Germinal center (tissue), 1 donor: ENCODE measurements at regions not wholly inside any gene's neighbourhood (a gene's known extent, or its start where the extent isn't known, plus 50 kb on each side); places are given as distances from the start of the nearest gene placed in this dataset.

ENCODE experiments used
- DNase-seq: peaks from one replicate; pipeline ENCODE4 v3.0.0; 2012; ENCODE audit warnings: mixed read lengths, low spot score

DNA sequence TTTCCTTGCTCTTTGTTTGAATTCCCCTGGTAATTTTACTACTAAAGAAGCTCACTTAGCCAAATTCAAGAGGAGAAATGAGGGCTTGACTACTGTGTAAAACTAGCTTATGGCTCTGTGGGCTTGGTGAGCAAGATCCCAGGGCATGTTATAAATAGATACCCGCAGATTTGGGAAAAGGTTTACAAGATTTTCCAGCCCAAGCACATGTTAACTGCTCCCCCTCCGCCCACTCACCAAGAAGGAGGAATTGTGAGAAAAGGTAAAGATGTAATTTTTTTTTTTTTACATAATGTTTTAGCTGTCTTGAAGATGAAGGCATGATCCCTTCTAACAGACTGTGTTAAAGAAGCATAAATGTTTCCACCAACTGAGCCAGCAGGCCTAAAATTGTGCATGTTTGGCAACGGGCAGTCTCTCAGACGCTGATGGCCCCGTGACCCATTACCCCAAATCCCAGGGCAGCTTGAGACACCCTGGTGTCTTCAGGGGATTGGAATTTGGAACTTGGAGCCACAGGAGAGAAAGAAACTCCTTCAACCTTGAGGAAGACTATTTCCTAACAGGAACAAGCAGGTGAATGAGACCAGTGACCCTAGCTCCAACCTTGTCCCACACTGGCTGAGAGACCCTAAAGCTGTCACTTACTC is 429.8 kb upstream of the CELF2 start:
- DNase-seq, result no peak

- DNase-seq, result no peak
These were observed 427.9 kb upstream of the CELF2 start for GRCh38 chr10:10589540-10590303.

GRCh38 chr10:10591715-10592341 is 425.8 kb upstream of the CELF2 start:
- DNase-seq, result no peak

DNA sequence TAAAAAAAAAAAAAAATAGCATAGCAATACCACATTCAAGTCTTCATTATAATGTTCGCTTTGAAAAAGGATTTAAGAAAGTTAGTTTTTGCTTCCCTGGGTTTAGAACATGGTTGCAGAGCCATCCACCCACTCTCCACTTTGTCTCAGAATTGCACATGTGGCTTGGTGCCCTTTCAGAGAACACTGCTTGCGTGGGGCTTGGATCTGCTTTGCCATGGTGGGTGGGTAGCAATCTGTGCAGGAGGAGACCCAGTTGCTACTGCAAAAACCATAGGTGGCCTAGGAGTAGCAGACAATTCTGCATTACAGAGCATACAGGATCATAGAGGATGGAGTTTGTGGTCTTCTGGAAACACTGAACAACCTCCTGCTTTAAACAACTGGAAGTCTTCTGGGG is 421.4 kb upstream of the CELF2 start:
- DNase-seq, result no peak

DNA sequence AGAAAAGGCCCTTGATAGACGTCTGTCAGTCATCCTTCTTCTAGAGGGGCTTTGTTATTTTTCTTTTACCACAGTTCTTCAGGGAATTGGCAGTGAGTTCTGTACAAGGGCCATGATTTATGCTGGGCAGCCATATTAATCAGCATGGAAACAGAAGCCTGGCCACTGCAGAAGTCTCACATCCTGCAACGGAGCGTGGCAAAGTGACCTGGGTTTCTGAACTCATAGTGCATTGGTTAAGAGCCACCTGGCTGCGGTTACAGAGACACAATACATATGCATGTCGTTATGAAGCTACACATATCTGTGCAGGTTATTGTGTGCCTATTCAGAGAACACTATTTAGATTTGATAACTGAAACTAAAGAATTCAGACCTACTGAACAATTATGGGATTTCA is 419.4 kb upstream of the CELF2 start:
- no peak for DNase-seq

DNA sequence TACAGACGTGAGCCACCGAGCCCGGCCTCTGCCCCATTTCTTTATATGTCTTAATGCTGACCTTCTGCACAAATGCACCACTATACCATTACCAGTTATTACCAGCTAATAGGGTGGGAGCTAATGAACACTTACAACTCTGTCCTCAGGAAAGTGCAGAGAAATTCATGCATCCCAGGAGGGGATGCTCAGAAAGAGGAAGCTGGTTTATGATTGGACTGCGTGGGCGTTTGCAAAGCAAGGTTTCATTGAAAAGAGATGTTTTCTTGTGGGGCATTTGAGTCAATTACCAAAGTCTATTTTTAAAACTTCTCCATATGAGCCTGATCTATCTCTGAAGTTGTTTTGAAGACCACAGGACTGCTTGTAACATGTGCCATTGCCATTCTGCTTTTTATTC is 417.7 kb upstream of the CELF2 start:
- no peak for DNase-seq

DNA sequence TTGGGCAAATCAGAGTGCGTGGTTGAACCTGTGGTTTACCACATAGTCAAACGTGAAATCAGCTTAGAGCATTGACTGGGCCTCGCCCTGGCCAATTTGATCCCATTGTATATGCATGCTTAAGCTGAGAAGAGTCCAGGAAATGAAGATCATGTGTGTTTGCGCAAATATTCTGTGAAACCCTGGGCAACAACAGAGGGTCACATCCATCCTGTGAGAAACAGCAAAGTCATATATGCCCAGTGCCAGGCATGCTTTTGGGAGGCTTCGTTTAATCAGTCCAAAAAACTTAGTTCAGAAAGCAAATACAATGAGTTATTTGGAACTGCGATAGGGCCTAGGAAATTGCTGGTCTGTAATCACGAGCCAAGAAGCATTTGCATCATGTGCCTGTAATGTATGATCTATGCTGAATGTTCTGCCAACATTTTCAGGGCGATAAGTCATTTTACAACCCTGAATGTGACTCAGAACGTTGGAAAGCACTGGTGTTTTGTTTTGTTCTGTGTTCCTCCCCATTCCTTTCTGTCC is 412.1 kb upstream of the CELF2 start:
- DNase-seq, result no peak

DNA sequence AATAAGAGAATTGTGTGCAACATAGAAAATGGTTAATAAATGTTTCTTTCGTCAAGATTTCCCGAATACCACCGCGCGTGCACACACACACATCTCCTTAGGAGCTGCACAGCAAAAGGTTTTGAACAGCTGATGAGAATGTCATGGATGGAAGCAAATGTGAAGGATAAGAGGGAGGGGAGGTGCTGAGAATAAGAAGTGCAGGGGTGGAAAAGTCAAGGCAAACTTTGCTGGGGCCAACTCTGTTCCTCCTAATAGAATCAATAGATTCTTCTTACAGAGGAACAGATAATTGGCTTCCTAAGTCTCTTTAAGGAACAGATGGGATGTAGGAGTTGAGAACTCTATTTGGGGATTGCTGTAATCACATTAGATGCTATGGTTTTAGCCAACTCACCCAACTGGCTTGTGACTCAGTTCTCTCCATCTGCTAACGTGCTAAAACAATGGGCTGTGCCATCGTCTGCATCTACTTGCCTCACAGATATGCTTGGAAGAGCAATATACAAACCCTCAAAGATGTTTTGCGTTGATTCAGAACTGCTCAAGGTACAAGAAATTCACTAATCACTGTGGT is 408.2 kb upstream of the CELF2 start:
- no peak for DNase-seq

DNA sequence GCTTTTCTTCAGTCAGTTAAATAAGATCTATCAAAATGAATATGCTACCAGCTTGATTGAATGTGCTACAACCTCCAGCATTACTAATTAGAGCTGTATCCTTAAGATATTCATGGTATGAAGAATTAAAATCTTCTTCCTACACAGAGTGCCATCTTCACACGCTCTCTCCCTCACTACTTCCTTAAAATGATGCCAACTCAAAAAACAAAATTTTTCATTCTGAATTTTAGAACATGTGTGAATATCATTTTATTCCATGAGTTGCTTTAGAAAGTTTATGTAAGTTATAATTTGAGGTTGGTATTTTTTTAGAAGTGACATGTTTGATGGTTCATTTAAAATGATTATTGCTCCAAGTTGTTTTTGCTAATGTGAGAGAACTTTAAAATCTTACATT is 407.5 kb upstream of the CELF2 start:
- DNase-seq, result no peak

GRCh38 chr10:10612151-10612550 is 405.5 kb upstream of the CELF2 start:
- DNase-seq, result no peak

GRCh38 chr10:10613656-10614244 is 403.9 kb upstream of the CELF2 start:
- no peak for DNase-seq

DNA sequence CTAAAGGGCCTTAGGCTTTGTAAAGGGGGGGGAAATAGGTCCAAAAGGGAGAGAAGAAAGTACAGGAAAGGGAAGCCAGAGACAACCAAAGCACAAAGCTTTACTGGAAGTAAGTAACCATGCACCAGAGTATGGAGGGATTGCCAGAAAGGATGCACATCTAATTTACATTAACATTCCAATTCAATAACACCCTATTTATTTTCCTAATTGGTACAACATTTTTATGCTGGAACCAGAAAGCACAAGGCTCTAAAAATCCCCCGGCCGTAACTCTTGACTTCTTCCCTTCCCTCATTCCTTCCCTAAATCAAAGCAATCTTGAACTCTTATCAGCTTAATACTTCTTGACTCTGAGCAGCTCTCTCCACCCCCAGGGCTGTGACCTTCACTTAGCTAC is 400.0 kb upstream of the CELF2 start:
- DNase-seq, result no peak

DNA sequence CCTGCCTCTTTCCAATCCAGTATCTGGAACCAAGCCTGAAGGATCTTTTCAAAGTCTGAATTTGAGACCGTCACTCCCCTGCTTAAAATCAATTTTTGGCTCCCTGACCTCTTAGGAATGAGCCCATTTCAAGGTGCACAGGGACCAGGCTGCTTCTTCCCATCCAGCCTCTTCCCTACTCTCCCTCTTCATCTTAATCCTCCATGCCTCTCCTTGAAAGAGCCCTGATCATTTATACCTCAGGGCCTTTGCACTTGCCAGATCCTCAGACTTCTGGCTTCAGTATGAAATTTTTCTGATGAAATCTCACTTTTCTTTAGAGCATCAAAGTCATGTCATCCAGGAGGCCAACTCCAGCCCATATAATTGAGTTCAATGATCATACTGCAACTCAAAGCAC is 399.5 kb upstream of the CELF2 start:
- DNase-seq, result no peak

GRCh38 chr10:10623958-10624566 is 393.6 kb upstream of the CELF2 start:
- no peak for DNase-seq

GRCh38 chr10:10624567-10624962 is 393.1 kb upstream of the CELF2 start:
- DNase-seq, result no peak

- DNase-seq, result no peak
These were observed 392.2 kb upstream of the CELF2 start for GRCh38 chr10:10625491-10625890.

DNA sequence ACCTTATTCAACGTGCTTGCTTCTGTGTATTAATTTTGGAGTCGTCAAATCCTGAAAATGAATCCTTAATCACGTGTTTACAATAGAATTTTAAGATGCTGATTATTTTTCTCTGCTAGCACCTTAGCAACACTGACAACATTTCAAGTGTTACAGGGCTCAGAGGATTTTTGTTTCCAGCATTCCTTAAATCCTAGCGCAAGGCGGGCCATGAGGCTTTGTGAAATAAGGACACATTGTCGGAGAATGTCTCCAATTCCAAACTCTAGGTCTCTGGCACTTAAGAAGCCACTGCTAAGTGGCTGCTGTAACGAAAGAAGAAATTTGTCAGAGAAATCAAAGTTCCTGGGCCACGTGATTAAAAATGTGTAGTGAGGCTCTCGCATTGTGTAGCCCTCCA is 390.9 kb upstream of the CELF2 start:
- no peak for DNase-seq

DNA sequence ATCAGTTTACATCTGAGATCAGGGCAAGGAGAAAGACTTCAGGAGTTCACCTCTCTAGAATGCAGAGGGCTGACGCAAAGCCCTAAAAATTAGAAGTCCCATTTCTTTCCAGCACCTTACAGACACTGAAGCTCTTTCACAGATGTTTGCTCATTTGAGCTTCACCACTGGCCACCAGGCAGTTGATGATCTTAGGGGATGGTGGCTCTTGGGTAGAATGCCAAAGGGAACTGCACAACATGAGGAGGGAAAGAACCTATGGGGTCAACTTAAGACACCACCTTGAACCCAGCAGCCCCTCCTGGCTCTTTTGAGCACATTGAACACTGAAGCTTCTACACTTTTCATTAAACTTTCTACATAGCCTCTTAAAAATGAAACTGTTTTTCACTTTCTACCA is 390.3 kb upstream of the CELF2 start:
- no peak for DNase-seq

GRCh38 chr10:10629512-10629911 is 388.2 kb upstream of the CELF2 start:
- no peak for DNase-seq

GRCh38 chr10:10630281-10630680 is 387.4 kb upstream of the CELF2 start:
- no peak for DNase-seq

- DNase-seq, result no peak
These were observed 386.9 kb upstream of the CELF2 start for GRCh38 chr10:10630782-10631181.

DNA sequence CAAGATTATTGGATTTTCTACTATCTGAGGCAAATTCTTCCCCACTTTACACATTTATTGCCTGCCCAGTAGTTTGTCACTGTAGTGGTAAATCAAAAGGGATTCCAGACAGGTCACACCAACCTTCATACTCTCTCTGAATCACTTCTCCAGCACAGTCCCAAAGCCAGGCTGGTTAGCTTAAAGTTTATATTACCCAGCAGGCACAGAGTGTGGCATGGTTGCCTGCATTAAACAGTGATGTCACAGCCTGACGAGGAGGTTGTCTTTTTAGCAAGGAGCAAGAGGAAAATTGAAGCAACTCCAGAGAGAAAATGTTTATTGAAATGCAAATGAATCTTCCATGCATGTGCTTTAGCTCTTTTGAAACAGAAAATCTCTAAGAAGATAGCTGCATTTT is 375.5 kb upstream of the CELF2 start:
- DNase-seq, result no peak
